HCT116 (cell line): ENCODE measurements at regions not wholly inside any gene's neighbourhood (a gene's known extent, or its start where the extent isn't known, plus 50 kb on each side); places are given as distances from the start of the nearest gene placed in this dataset.

Experiments
- MAX ChIP-seq: IDR thresholded peaks from 2 replicates; pipeline ENCODE4 v1.6.1; 2012
- SIN3A ChIP-seq: IDR thresholded peaks from 2 replicates; pipeline ENCODE4 v1.6.1; 2012; ENCODE audit warnings: low read depth
- TF ChIP-seq, protein P1 (sequence below), 3 experiments: fragments of 200-600 bp in 1 of 3; sonication (generic) in 1 of 3; IDR thresholded peaks in 2 of 3; conservative IDR thresholded peaks in 1 of 3; 2 replicates each; pipeline ENCODE4 v1.5.1; 2012 to 2017; ENCODE audit warnings: low read depth in 2 of 3, low read length in 2 of 3, antibody characterized with exemption in 1 of 3, borderline replicate concordance in 1 of 3, control low read depth in 1 of 3, mild to moderate bottlenecking in 1 of 3, mixed read lengths in 1 of 3, mixed run types in 1 of 3, moderate library complexity in 1 of 3; ENCODE audit not compliant: insufficient read depth in 1 of 3

- TF ChIP-seq MAX: no peak
- TF ChIP-seq, protein P1, sequence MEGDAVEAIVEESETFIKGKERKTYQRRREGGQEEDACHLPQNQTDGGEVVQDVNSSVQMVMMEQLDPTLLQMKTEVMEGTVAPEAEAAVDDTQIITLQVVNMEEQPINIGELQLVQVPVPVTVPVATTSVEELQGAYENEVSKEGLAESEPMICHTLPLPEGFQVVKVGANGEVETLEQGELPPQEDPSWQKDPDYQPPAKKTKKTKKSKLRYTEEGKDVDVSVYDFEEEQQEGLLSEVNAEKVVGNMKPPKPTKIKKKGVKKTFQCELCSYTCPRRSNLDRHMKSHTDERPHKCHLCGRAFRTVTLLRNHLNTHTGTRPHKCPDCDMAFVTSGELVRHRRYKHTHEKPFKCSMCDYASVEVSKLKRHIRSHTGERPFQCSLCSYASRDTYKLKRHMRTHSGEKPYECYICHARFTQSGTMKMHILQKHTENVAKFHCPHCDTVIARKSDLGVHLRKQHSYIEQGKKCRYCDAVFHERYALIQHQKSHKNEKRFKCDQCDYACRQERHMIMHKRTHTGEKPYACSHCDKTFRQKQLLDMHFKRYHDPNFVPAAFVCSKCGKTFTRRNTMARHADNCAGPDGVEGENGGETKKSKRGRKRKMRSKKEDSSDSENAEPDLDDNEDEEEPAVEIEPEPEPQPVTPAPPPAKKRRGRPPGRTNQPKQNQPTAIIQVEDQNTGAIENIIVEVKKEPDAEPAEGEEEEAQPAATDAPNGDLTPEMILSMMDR (IDR thresholded peaks at IDR 0.05 in 2 of 3, conservative IDR thresholded peaks at IDR 0.05 in 1 of 3; ENCODE audit: borderline replicate concordance in 1 of 3, insufficient read depth in 1 of 3, low read depth in 2 of 3, low read length in 2 of 3): no peak
- TF ChIP-seq SIN3A: no peak
Measured at GRCh38 chr2:128559533-128560515, 241.2 kb upstream of the HS6ST1 start.
